Stimulated activated naive CD8-positive, alpha-beta T cell treated with anti-CD3 and anti-CD28 coated beads, Interleukin-15, Interleukin-2, amounts not matched to agents 100 U/mL and 50 U/mL, for 24 hours (primary cell): ENCODE measurements at regions not wholly inside any gene's neighbourhood (a gene's known extent, or its start where the extent isn't known, plus 50 kb on each side); places are given as distances from the start of the nearest gene placed in this dataset.

Source experiments
- ATAC-seq: fragments of 150-1000 bp; cut with Tn5 transposase; one replicate; pipeline ENCODE4 v1.10.0; 2021
- DNase-seq: peaks from one replicate; pipeline ENCODE4 v3.0.0; 2021

GRCh38 chr12:46910830-46911229 is 85.0 kb upstream of the SLC38A4 start:
- ATAC-seq, result no peak
- no peak for DNase-seq

GRCh38 chr12:46914336-46914735 is 88.5 kb upstream of the SLC38A4 start:
- ATAC-seq, result no peak
- DNase-seq, result no peak

- no peak for ATAC-seq
- no peak for DNase-seq
Measured at GRCh38 chr12:46915082-46915481, 89.3 kb upstream of the SLC38A4 start.

GRCh38 chr12:46915836-46916235 is 90.0 kb upstream of the SLC38A4 start:
- ATAC-seq (no peak), DNase-seq (no peak)

GRCh38 chr12:46916796-46917419 is 91.1 kb upstream of the SLC38A4 start:
- DNase-seq (no peak), ATAC-seq (no peak)

GRCh38 chr12:46917821-46918220 is 92.0 kb upstream of the SLC38A4 start:
- ATAC-seq, result no peak
- no peak for DNase-seq

- DNase-seq (no peak), ATAC-seq (no peak)
Measured at GRCh38 chr12:46918631-46919030, 92.8 kb upstream of the SLC38A4 start.

GRCh38 chr12:46919666-46920400 is 94.0 kb upstream of the SLC38A4 start:
- ATAC-seq (no peak), DNase-seq (no peak)

GRCh38 chr12:46920499-46920898 is 94.7 kb upstream of the SLC38A4 start:
- no peak for ATAC-seq
- DNase-seq, result no peak

GRCh38 chr12:46921048-46921763 is 95.4 kb upstream of the SLC38A4 start:
- ATAC-seq, result no peak
- no peak for DNase-seq

- DNase-seq (no peak), ATAC-seq (no peak)
Measured at GRCh38 chr12:46921764-46922133, 96.0 kb upstream of the SLC38A4 start.

GRCh38 chr12:46926526-46926925 is 100.7 kb upstream of the SLC38A4 start:
- no peak for DNase-seq
- ATAC-seq, result no peak

- no peak for ATAC-seq
- DNase-seq, result no peak
Measured at GRCh38 chr12:46930101-46930500, 104.3 kb upstream of the SLC38A4 start.

GRCh38 chr12:46933947-46934346 is 108.2 kb upstream of the SLC38A4 start:
- DNase-seq (no peak), ATAC-seq (no peak)

- ATAC-seq (no peak), DNase-seq (no peak)
Measured at GRCh38 chr12:46934374-46935111, 108.7 kb upstream of the SLC38A4 start.

- DNase-seq, result no peak
- no peak for ATAC-seq
Measured at GRCh38 chr12:46935271-46935847, 109.6 kb upstream of the SLC38A4 start.

- DNase-seq, result no peak
- ATAC-seq, result no peak
Measured at GRCh38 chr12:46936042-46936441, 110.2 kb upstream of the SLC38A4 start.

- ATAC-seq (no peak), DNase-seq (no peak)
Measured at GRCh38 chr12:46938071-46938678, 112.4 kb upstream of the SLC38A4 start.

- ATAC-seq, result no peak
Measured at GRCh38 chr12:46941981-46942380, 116.2 kb upstream of the SLC38A4 start.

GRCh38 chr12:46942579-46942978 is 116.8 kb upstream of the SLC38A4 start:
- ATAC-seq (no peak), DNase-seq (no peak)

More at GRCh38 chr12:46941981-46942380, 116.2 kb upstream of the SLC38A4 start:
- no peak for DNase-seq

- DNase-seq (no peak), ATAC-seq (no peak)
Measured at GRCh38 chr12:46944088-46944487, 118.3 kb upstream of the SLC38A4 start.

- DNase-seq, result no peak
- ATAC-seq, result no peak
Measured at GRCh38 chr12:46944771-46945170, 119.0 kb upstream of the SLC38A4 start.
